GM12878 (cell line): ENCODE measurements at regions not wholly inside any gene's neighbourhood (a gene's known extent, or its start where the extent isn't known, plus 50 kb on each side); places are given as distances from the start of the nearest gene placed in this dataset.

Experiments used
- ATAC-seq: fragments of 200-7000 bp; cut with Tn5 transposase; 3 replicates; pipeline ENCODE4 v1.9.1; 2020; ENCODE audit warnings: mild to moderate bottlenecking, moderate library complexity
- BruUV-seq: library from RNA; stranded (reverse); fragments of 400-500 nt; replicated peaks from 2 replicates; lab custom pipeline; 2021; lab: Mats Ljungman, UMichigan
- CTCF ChIA-PET: fragments of 300-600 bp; sonication (Branson Sonifier 250); formaldehyde crosslinking; extraction: SDS; loops from one replicate; lab custom pipeline; 2021; ENCODE audit warnings: inconsistent platforms; lab: Yijun Ruan, JAX
- POLR2A ChIA-PET: fragments of 350-600 bp; formaldehyde crosslinking; extraction: SDS; loops from one replicate; lab custom pipeline; 2021; ENCODE audit warnings: inconsistent platforms; lab: Charles Lee
- RAD21 ChIA-PET: fragments of 300-600 bp; sonication (Branson Sonifier 250); formaldehyde crosslinking; loops from one replicate; lab custom pipeline; 2023; ENCODE audit warnings: antibody characterized with exemption; ENCODE audit not compliant: unreplicated experiment; lab: Charles Lee
- SMC1A ChIA-PET: fragments of 300-600 bp; sonication (Branson Sonifier 250); formaldehyde crosslinking; loops from one replicate; lab custom pipeline; 2023; ENCODE audit not compliant: unreplicated experiment, uncharacterized antibody; lab: Charles Lee
- DNase-seq: peaks from one replicate; pipeline ENCODE4 v3.0.0-alpha.2; 2011; ENCODE audit warnings: low read depth, low spot score
- FAIRE-seq: peaks from 3 replicates; lab custom pipeline; 2011; peaks lifted over from hg19 to GRCh38; lab: Jason Lieb, UNC
- H2AFZ ChIP-seq: 2 replicates; pipeline ENCODE4 v1.6.0; 2011; ENCODE audit warnings: low read depth, low read length, control low read depth; ENCODE audit not compliant: control insufficient read depth
- H3K27ac ChIP-seq: 2 replicates; pipeline ENCODE4 v1.5.1; 2011; ENCODE audit warnings: control low read depth; ENCODE audit not compliant: control insufficient read depth, insufficient read depth
- H3K27me3 ChIP-seq, 2 experiments: replicated peaks in 1 of 2; 2 replicates each; pipeline versions ENCODE4 v1.6.0 to v1.6.1; 2011; ENCODE audit warnings: low read length in 1 of 2; ENCODE audit not compliant: control insufficient read depth in 2 of 2, insufficient read depth in 2 of 2
- H3K36me3 ChIP-seq, 2 experiments: 2 replicates each; pipeline ENCODE4 v1.5.1; 2011; ENCODE audit warnings: low read length in 1 of 2; ENCODE audit not compliant: control insufficient read depth in 2 of 2, insufficient read depth in 2 of 2
- H3K4me1 ChIP-seq: 2 replicates; pipeline ENCODE4 v1.6.1; 2011; ENCODE audit warnings: mild to moderate bottlenecking, low read length, moderate library complexity, mixed read lengths; ENCODE audit not compliant: control insufficient read depth, insufficient read depth
- H3K4me2 ChIP-seq: 2 replicates; pipeline ENCODE4 v1.6.0; 2011; ENCODE audit warnings: control low read depth; ENCODE audit not compliant: control insufficient read depth, insufficient read depth
- H3K4me3 ChIP-seq: fragments of 200-600 bp; sonication (generic); 2 replicates; pipeline ENCODE4 v1.5.1; 2016
- H3K79me2 ChIP-seq: 2 replicates; pipeline ENCODE4 v1.6.0; 2011; ENCODE audit warnings: low read length; ENCODE audit not compliant: control insufficient read depth, insufficient read depth
- H3K9ac ChIP-seq: 2 replicates; pipeline ENCODE4 v1.8.0; 2011; ENCODE audit warnings: low read length, control low read depth, mixed read lengths; ENCODE audit not compliant: control insufficient read depth, insufficient read depth
- H3K9me3 ChIP-seq: replicated peaks from 3 replicates; pipeline ENCODE4 v1.5.1; 2011; ENCODE audit warnings: mild to moderate bottlenecking, low read length; ENCODE audit not compliant: control insufficient read depth, insufficient read depth
- H4K20me1 ChIP-seq: 2 replicates; pipeline ENCODE4 v1.6.0; 2011; ENCODE audit not compliant: control insufficient read depth, insufficient read depth
- ASH2L ChIP-seq: fragments of 300-600, 200-600 bp; sonication (generic); IDR thresholded peaks from 2 replicates; pipeline ENCODE4 v1.6.1; 2017; ENCODE audit warnings: low read depth, mild to moderate bottlenecking, borderline replicate concordance
- CBX3 ChIP-seq: fragments of 200-600 bp; sonication (generic); IDR thresholded peaks from 2 replicates; pipeline ENCODE4 v1.6.1; 2016; ENCODE audit warnings: low read depth, borderline replicate concordance
- FOS ChIP-seq: IDR thresholded peaks from 3 replicates; pipeline ENCODE4 v1.6.1; 2011; ENCODE audit warnings: borderline replicate concordance; ENCODE audit not compliant: insufficient read length; ENCODE audit errors: extremely low read depth
- NR2C2 ChIP-seq: IDR thresholded peaks from 2 replicates; pipeline ENCODE4 v1.6.1; 2011; ENCODE audit warnings: borderline replicate concordance, low read depth; ENCODE audit not compliant: control insufficient read depth, insufficient read length
- PML ChIP-seq: IDR thresholded peaks from 2 replicates; pipeline ENCODE4 v1.6.1; 2012; ENCODE audit warnings: low read length, inconsistent platforms
- SUZ12 ChIP-seq: fragments of 200-600 bp; sonication (generic); IDR thresholded peaks from one replicate; pipeline ENCODE4 v1.6.1; 2018; ENCODE audit warnings: antibody characterized with exemption, mild to moderate bottlenecking; ENCODE audit not compliant: unreplicated experiment
- TAF1 ChIP-seq: IDR thresholded peaks from 2 replicates; pipeline ENCODE4 v1.6.1; 2011; ENCODE audit warnings: mild to moderate bottlenecking, low read depth, low read length, borderline replicate concordance
- ZNF207 ChIP-seq: fragments of 450-650 bp; IDR thresholded peaks from 2 replicates; pipeline ENCODE4 v1.6.1; 2014; ENCODE audit warnings: antibody characterized with exemption, mild to moderate bottlenecking, borderline replicate concordance
- WGBS: methylation state at CpG from one replicate; pipeline ENCODE4 v1.1.6; 2016; ENCODE audit warnings: low lambda C conversion rate; ENCODE audit not compliant: insufficient replicate concordance, insufficient coverage; ENCODE audit errors: missing lambda C conversion rate; 5-methylcytosine and 5-hydroxymethylcytosine counted together
- in situ Hi-C: fragments of 300-500 bp; cut with MboI; formaldehyde crosslinking; loops from 9 replicates; pipeline ENCODE4 v1.14.3; 2018; ENCODE audit warnings: mixed read lengths
- intact Hi-C: fragments of 100-400 bp; cut with micrococcal nuclease; formaldehyde crosslinking; loops from one replicate; pipeline ENCODE4 v1.14.2; 2022; ENCODE audit not compliant: unreplicated experiment
- TF ChIP-seq, protein P1 (sequence below): IDR thresholded peaks from 2 replicates; pipeline ENCODE4 v1.6.1; 2012; ENCODE audit warnings: low read depth, low read length, improper control_type of control experiment
- TF ChIP-seq, protein P2 (sequence below), 3 experiments: IDR thresholded peaks in 2 of 3; conservative IDR thresholded peaks in 1 of 3; 2 replicates each; pipeline ENCODE4 v1.5.1; 2011; ENCODE audit warnings: low read depth in 3 of 3, low read length in 3 of 3, mild to moderate bottlenecking in 3 of 3, control low read depth in 2 of 3, moderate library complexity in 2 of 3, inconsistent platforms in 1 of 3, mixed read lengths in 1 of 3; ENCODE audit not compliant: control insufficient read depth in 2 of 3, insufficient read depth in 1 of 3; ENCODE audit errors: extremely low read depth in 1 of 3
- TF ChIP-seq, protein P3 (sequence below): IDR thresholded peaks from 2 replicates; pipeline ENCODE4 v1.6.1; 2011; ENCODE audit warnings: mild to moderate bottlenecking, low read depth, low read length, moderate library complexity; ENCODE audit not compliant: insufficient replicate concordance

DNA sequence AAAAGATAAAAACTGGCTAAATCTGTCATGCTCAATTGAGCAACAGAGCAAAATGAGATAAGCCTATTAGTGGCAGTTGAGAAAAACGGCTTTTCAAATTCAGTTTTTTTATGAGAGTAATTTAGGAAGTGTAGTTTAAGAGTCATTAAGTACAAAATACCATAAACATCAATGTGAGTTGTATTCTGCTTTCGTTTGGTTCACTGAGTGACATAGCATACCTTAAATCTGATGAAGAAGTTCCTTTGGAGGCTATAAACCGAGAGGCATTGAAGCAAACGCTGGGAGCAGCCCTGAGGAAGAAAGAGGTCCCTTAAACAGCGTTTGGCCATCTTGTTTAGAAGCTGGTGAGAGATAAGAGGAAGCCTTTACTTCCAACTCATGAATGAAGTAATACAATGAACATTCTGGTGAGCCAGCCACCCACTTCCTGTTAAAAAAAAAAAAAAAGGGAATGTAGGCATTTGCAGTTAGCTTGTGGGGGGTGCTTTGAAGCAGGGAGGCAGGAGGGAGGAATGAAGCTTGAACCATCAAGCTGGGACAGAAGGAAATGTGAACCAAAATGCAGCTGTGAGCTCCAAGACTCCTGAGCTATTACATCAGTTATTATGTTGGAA, 132.3 kb downstream of the ZNF330 start:
- BruUV-seq: no TSS peak
- no peak overlapping the region for H3K4me2 ChIP-seq
- in situ Hi-C loops: no loop called here

More for the DNA sequence above, 132.3 kb downstream of the ZNF330 start:
- FAIRE-seq: no peak
- ChIA-PET RAD21 (interaction anchor here (1.0 kb wide), 1 partner anchor 359 kb away, joined by 3 read pairs; no protein-coding TSS in a partner anchor), POLR2A (interaction anchor here (0.7 kb wide), 1 partner anchor 147 kb away, joined by 3 read pairs; no protein-coding TSS in a partner anchor), CTCF (interaction anchor here (0.7 to 1.5 kb wide), 3 partner anchors 46 to 113 kb away, joined by 3 read pairs; no protein-coding TSS in a partner anchor)
- H3K4me3 ChIP-seq: no peak overlapping the region
- intact Hi-C loops: no loop called here
- H3K9ac ChIP-seq: no peak overlapping the region
- H3K27ac ChIP-seq: no peak overlapping the region
- TF ChIP-seq PML (no peak), FOS (no peak), ASH2L (no peak), SUZ12 (no peak), CBX3 (no peak), ZNF207 (no peak), NR2C2 (no peak), TAF1 (no peak)
- TF ChIP-seq, protein P1, sequence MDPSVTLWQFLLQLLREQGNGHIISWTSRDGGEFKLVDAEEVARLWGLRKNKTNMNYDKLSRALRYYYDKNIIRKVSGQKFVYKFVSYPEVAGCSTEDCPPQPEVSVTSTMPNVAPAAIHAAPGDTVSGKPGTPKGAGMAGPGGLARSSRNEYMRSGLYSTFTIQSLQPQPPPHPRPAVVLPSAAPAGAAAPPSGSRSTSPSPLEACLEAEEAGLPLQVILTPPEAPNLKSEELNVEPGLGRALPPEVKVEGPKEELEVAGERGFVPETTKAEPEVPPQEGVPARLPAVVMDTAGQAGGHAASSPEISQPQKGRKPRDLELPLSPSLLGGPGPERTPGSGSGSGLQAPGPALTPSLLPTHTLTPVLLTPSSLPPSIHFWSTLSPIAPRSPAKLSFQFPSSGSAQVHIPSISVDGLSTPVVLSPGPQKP: no peak
- TF ChIP-seq, protein P2, sequence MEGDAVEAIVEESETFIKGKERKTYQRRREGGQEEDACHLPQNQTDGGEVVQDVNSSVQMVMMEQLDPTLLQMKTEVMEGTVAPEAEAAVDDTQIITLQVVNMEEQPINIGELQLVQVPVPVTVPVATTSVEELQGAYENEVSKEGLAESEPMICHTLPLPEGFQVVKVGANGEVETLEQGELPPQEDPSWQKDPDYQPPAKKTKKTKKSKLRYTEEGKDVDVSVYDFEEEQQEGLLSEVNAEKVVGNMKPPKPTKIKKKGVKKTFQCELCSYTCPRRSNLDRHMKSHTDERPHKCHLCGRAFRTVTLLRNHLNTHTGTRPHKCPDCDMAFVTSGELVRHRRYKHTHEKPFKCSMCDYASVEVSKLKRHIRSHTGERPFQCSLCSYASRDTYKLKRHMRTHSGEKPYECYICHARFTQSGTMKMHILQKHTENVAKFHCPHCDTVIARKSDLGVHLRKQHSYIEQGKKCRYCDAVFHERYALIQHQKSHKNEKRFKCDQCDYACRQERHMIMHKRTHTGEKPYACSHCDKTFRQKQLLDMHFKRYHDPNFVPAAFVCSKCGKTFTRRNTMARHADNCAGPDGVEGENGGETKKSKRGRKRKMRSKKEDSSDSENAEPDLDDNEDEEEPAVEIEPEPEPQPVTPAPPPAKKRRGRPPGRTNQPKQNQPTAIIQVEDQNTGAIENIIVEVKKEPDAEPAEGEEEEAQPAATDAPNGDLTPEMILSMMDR (IDR thresholded peaks at IDR 0.05 in 2 of 3, conservative IDR thresholded peaks at IDR 0.05 in 1 of 3; ENCODE audit: control insufficient read depth in 2 of 3, extremely low read depth in 1 of 3, insufficient read depth in 1 of 3, low read depth in 3 of 3, low read length in 3 of 3): no peak
- TF ChIP-seq, protein P3, sequence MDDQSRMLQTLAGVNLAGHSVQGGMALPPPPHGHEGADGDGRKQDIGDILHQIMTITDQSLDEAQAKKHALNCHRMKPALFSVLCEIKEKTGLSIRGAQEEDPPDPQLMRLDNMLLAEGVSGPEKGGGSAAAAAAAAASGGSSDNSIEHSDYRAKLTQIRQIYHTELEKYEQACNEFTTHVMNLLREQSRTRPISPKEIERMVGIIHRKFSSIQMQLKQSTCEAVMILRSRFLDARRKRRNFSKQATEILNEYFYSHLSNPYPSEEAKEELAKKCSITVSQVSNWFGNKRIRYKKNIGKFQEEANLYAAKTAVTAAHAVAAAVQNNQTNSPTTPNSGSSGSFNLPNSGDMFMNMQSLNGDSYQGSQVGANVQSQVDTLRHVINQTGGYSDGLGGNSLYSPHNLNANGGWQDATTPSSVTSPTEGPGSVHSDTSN: no peak
- TF ChIP-seq, all 136 proteins: peak for 0
- no peak overlapping the region; the same call in 1 of the 2 replicates for H2AFZ ChIP-seq
- H3K9me3 ChIP-seq: no peaks in the 10 kb centered on the region; the same call in 2 of the 3 replicates
- SMC1A ChIA-PET: interaction anchor here (0.6 to 1.0 kb wide), 2 partner anchors 239 to 909 kb away, joined by 3 read pairs; no protein-coding TSS in a partner anchor
- H3K27me3 ChIP-seq: no peaks in the 10 kb centered on the region
- H4K20me1 ChIP-seq: no peaks in the 10 kb centered on the region
- 1% methylated on average over 5 of the region's 5 CpGs for WGBS
- ATAC-seq (no peak), DNase-seq (no peak)
- peaks cover 5% of the 10 kb centered on the region; the same call in 1 of the 2 replicates for H3K4me1 ChIP-seq
- H3K79me2 ChIP-seq: no peaks in the 10 kb centered on the region
- H3K36me3 ChIP-seq: no peaks in the 10 kb centered on the region
